Stimulated activated CD4-positive, alpha-beta T cell treated with anti-CD3 and anti-CD28 coated beads, TNF-alpha, amount 100 ng/mL, for 4 hours (primary cell): ENCODE measurements at regions not wholly inside any gene's neighbourhood (a gene's known extent, or its start where the extent isn't known, plus 50 kb on each side); places are given as distances from the start of the nearest gene placed in this dataset.
"Not testable (repeated sequence)": the region's sequence is repeated elsewhere in the genome, so short reads cannot be mapped to it uniquely, and the experiment has no call there.

Source experiments
- DNase-seq, 3 experiments: peaks; one replicate each; pipeline ENCODE4 v3.0.0-alpha.2; 2020; ENCODE audit warnings: low read depth in 3 of 3

GRCh38 chr18:41046250-41046649 is 908.8 kb upstream of the PIK3C3 start:
- DNase-seq = not testable (repeated sequence)

GRCh38 chr18:41043876-41044275 is 911.2 kb upstream of the PIK3C3 start:
- no peak for DNase-seq

DNA sequence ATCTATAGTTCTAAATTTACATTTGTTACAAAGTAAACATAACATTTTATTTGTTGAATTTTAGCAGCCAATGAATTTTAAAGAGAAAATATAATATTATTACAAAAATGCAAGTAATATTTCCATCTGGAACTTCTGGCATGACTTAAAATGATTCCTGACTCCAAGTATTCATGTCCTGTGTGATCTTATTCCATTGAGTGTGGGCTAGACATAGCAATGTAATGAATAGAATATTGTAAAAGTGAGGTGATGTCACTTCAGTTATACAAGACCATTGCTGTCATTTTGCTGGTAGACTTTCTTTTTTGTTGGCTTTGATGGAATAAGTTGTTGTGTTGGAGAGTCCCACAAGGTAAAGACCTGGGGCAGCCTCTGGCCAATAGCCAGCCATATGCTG is 912.2 kb upstream of the PIK3C3 start:
- DNase-seq = no peak

- no peak for DNase-seq
Observed at GRCh38 chr18:41038071-41038470, 917.0 kb upstream of the PIK3C3 start.

GRCh38 chr18:41036346-41036745 is 918.7 kb upstream of the PIK3C3 start:
- no peak for DNase-seq

- DNase-seq = no peak
Observed at GRCh38 chr18:41034413-41034812, 920.6 kb upstream of the PIK3C3 start.

- no peak for DNase-seq
Observed at GRCh38 chr18:41025666-41026065, 929.4 kb upstream of the PIK3C3 start.

GRCh38 chr18:41024792-41025191 is 930.2 kb upstream of the PIK3C3 start:
- DNase-seq = no peak

- DNase-seq = no peak
Observed at GRCh38 chr18:41022484-41022883, 932.5 kb upstream of the PIK3C3 start.

GRCh38 chr18:41021089-41021488 is 933.9 kb upstream of the PIK3C3 start:
- no peak for DNase-seq

GRCh38 chr18:41012194-41012593 is 942.8 kb upstream of the PIK3C3 start:
- DNase-seq = no peak

DNA sequence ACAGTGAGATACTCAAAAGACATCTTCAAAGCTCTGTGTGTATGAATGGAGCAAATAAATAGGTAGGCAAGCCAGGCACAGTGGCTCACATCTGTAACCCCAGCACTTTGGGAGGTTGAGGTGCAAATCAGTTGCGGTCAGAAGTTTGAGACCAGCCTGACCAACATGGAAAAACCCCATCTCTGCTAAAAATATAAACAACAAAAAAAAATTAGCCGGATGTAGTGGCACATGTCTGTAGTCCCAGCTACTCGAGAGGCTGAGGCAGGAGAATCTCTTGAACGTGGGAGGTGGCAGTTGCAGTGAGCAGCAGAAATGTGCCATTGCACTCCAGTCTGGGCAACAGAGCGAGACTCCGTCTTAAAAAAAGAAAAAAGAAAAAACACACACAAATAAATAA is 945.1 kb upstream of the PIK3C3 start:
- no peak for DNase-seq

DNA sequence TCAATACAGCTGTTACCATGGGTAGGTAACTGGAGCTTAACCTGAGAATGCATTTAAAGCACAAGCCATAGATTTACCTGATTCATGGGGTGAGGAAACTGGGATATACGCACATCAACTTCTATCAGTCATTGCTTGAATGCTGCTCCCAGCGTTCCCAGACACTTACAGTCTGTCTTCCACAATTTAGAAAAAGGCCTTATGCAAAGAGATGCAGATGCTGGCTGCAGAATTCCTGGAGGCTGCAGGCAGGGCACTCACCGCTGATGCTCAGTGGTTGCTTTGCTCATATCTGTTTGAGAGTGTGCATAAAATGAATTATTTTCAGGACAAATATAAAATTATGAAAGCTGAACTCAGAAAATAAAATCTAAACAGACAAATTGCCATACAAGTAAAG is 950.7 kb upstream of the PIK3C3 start:
- no peak for DNase-seq

- DNase-seq = no peak
Observed at GRCh38 chr18:40995529-40995928, 959.5 kb upstream of the PIK3C3 start.

GRCh38 chr18:40993363-40993762 is 961.7 kb upstream of the PIK3C3 start:
- no peak for DNase-seq

DNA sequence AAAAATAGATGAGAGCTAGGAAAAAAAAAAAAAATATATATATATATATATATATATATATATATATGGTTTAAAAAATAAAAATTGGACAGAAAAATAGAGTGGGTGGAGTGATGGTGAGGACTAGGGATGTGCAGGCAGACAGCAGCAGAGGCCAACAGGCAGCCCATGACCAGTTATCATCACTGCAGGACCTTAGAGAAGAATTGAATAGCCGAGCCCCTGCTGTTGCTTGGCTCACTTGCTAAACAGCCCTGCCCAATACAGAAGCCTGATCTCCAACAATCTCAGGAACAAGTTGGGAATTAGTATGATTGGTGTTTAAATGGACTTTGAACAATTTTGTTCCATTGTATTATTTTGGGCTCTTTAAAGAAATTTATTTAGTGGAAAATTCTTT is 967.5 kb upstream of the PIK3C3 start:
- DNase-seq = no peak

DNA sequence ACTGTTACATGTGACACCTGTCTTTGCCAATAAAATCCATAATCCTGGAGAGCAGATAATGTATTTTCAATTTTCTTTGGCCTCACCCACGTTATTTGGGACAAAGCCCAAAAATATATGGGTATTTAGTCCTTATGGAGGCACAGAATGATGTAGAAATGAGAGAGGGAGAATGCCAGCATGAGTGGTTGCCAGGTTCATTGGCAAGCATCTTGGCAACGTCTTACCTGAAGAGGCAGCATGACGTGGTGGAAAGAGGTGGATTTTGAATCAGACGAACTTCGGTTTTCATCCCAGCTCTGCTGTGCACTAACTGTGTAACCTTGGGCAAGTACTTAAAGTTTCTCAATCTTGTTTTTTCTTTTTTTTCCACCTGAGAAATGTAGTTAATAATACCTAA is 969.6 kb upstream of the PIK3C3 start:
- DNase-seq = no peak

DNA sequence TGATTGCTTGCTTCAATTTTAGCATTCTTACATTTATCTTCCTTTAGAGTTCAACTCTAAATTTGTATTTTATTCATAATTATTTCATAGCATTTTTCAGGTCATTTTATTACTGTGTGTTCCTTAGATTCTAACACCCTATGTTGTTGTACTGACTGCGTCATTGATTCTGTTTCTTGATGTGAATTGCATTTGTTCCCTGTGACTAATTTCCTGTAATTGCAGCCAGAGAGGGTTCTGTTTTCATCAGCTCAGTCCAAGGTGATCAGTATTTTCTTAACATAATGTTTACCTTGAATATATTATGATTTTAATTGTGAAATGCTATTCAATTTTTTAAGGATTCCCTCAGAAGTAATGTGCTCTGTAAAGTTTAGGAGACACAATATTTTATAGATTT is 970.2 kb upstream of the PIK3C3 start:
- DNase-seq = no peak

DNA sequence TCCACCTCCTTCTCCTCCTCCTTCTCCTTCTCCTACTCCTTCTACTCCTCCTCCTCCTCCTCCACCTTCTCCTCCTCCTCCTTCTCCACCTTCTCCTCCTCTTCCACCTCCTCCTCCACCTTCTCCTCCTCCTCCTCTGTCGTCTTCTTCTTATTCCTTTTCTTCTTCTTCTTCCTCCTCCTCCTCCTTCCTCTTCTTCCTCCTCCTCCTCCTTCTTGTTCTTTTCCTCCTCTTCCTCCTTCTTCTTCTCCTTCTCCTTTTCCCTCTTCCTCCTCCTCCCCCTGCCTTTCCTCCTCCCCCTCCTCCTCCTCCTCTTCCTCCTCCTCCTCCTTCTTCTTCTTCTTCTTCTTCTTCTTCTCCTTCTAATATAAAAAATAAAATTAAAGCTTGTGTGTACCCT is 971.2 kb upstream of the PIK3C3 start:
- DNase-seq = no peak

GRCh38 chr18:40980171-40980570 is 974.9 kb upstream of the PIK3C3 start:
- DNase-seq = no peak

- no peak for DNase-seq
Observed at GRCh38 chr18:40976050-40976449, 979.0 kb upstream of the PIK3C3 start.

- DNase-seq = no peak
Observed at GRCh38 chr18:40974448-40974847, 980.6 kb upstream of the PIK3C3 start.

GRCh38 chr18:40962784-40963183 is 992.2 kb upstream of the PIK3C3 start:
- DNase-seq = no peak

DNA sequence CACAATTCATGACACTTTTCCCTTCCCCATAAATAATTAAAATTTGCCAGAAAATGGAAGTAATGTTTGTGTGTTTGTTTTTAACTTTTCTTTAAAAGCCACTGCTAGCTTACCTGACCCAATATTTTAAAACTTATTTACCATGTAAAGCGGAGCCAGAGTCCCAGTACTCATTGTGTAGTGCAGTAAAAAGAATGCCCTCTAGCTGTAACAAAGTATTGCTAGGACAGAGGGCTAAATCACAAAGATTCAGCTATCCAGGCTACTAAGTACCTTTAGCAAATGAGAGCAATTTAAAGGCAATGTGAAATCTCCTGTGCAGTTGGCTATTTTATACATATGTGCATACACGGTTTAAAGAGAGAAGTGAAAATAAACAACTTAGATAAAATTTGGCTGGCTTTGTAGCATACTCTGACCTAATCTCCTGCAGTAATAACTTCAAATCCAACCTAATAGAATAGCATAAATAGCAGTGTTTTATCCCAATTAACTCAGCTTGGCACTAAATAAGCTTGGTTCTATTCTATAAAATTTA is 997.4 kb upstream of the PIK3C3 start:
- no peak for DNase-seq

DNA sequence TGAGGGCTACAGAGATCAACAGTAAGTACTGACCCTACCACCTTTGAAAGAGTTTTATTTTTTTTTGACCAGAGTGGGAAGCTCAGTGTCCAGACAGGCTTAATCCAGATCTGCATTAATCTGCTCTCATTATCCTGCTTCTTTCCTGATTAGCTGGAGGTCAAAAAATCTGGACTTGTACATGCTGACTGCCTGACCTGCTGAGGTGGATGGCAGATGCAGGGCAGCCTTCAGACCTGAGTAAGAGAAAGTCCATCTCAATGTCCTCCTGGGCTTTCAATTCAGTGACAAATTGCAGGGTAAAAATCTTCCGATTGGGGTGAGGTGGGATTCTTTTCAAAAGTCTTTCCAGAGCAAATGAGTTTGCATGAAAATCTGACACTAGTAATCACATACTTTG is 998.8 kb upstream of the PIK3C3 start:
- DNase-seq = no peak
